DOHH2 (cell line): ENCODE measurements at regions not wholly inside any gene's neighbourhood (a gene's known extent, or its start where the extent isn't known, plus 50 kb on each side); places are given as distances from the start of the nearest gene placed in this dataset.

Experiments
- H3F3A ChIP-seq: fragments of 200-600 bp; sonication (generic), shearing (Covaris generic); 2 replicates; pipeline ENCODE4 v1.6.0; 2016; ENCODE audit warnings: antibody characterized with exemption, mild to moderate bottlenecking; ENCODE audit not compliant: control insufficient read depth, insufficient read depth
- H3K27ac ChIP-seq: fragments of 200-600 bp; sonication (generic); 2 replicates; pipeline ENCODE4 v1.5.1; 2014; ENCODE audit warnings: low read depth, mild to moderate bottlenecking, low read length, moderate library complexity
- H3K27me3 ChIP-seq: fragments of 200-600 bp; sonication (generic); 2 replicates; pipeline ENCODE4 v1.6.1; 2014; ENCODE audit warnings: mild to moderate bottlenecking, low read length, mixed read lengths; ENCODE audit not compliant: control insufficient read depth
- H3K36me3 ChIP-seq: fragments of 200-600 bp; sonication (generic); 2 replicates; pipeline ENCODE4 v1.6.1; 2014; ENCODE audit warnings: mild to moderate bottlenecking, low read length, moderate library complexity, mixed read lengths; ENCODE audit not compliant: control insufficient read depth
- H3K4me1 ChIP-seq: fragments of 200-600 bp; sonication (generic); 2 replicates; pipeline ENCODE4 v1.6.1; 2014; ENCODE audit warnings: mild to moderate bottlenecking, low read length, mixed read lengths; ENCODE audit not compliant: control insufficient read depth
- H3K4me2 ChIP-seq: fragments of 200-600 bp; sonication (generic); 2 replicates; pipeline ENCODE4 v1.6.0; 2014; ENCODE audit warnings: mild to moderate bottlenecking, low read length, moderate library complexity
- H3K4me3 ChIP-seq: fragments of 200-600 bp; sonication (generic); 2 replicates; pipeline ENCODE4 v1.5.1; 2014; ENCODE audit warnings: mild to moderate bottlenecking, low read length, mixed read lengths
- H3K79me2 ChIP-seq: fragments of 200-600 bp; sonication (generic); 2 replicates; pipeline ENCODE4 v1.6.1; 2014; ENCODE audit warnings: mild to moderate bottlenecking, low read length, mixed read lengths; ENCODE audit not compliant: control insufficient read depth
- H3K9me2 ChIP-seq: fragments of 200-600 bp; sonication (generic); replicated peaks from 2 replicates; pipeline ENCODE4 v1.6.1; 2014; ENCODE audit warnings: mild to moderate bottlenecking, low read length, mixed read lengths; ENCODE audit not compliant: control insufficient read depth
- H3K9me3 ChIP-seq: fragments of 200-600 bp; sonication (generic); 2 replicates; pipeline ENCODE4 v1.6.1; 2014; ENCODE audit warnings: antibody characterized with exemption, low read length, mixed read lengths; ENCODE audit not compliant: control insufficient read depth, insufficient read depth
- H4K20me1 ChIP-seq: fragments of 200-600 bp; sonication (generic); 2 replicates; pipeline ENCODE4 v1.6.0; 2014; ENCODE audit warnings: low read depth, mild to moderate bottlenecking, antibody characterized with exemption, low read length, moderate library complexity; ENCODE audit not compliant: control insufficient read depth, insufficient read depth
- EZH2phosphoT487 ChIP-seq: fragments of 200-600 bp; sonication (generic); IDR thresholded peaks from 2 replicates; pipeline ENCODE4 v1.6.1; 2017; ENCODE audit warnings: borderline replicate concordance, mild to moderate bottlenecking, antibody characterized with exemption, low read length, moderate library complexity, mixed read lengths
- TF ChIP-seq, protein P1 (sequence below): fragments of 200-600 bp; sonication (generic); IDR thresholded peaks from one replicate; pipeline ENCODE4 v1.5.1; 2014; ENCODE audit warnings: antibody characterized with exemption, mild to moderate bottlenecking, low read depth, low read length; ENCODE audit not compliant: poor library complexity, severe bottlenecking

DNA sequence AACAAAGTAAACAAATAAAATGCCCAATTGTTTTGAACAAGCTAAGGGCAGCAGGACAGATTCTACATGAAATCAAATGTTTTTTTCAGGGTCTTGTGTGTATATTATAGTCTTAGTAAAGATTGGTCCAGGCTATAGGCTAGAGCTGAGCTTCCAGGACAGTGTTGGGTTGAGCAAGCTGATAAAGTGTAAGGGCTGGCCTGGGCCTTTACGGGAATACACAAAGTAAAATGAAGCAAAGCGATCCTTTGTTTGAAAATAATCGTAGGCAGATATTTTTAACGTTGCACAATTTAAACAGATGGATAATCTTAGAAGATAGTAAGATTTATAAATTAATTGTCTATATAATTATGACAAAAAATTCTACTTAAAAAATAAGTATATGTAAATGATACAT, 1204.6 kb downstream of the OTOL1 start:
- no peak for TF ChIP-seq EZH2phosphoT487
- TF ChIP-seq, protein P1, sequence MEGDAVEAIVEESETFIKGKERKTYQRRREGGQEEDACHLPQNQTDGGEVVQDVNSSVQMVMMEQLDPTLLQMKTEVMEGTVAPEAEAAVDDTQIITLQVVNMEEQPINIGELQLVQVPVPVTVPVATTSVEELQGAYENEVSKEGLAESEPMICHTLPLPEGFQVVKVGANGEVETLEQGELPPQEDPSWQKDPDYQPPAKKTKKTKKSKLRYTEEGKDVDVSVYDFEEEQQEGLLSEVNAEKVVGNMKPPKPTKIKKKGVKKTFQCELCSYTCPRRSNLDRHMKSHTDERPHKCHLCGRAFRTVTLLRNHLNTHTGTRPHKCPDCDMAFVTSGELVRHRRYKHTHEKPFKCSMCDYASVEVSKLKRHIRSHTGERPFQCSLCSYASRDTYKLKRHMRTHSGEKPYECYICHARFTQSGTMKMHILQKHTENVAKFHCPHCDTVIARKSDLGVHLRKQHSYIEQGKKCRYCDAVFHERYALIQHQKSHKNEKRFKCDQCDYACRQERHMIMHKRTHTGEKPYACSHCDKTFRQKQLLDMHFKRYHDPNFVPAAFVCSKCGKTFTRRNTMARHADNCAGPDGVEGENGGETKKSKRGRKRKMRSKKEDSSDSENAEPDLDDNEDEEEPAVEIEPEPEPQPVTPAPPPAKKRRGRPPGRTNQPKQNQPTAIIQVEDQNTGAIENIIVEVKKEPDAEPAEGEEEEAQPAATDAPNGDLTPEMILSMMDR = no peak
- Histone ChIP-seq H3K27ac (no peak overlapping the region), H3K4me2 (no peak overlapping the region), H4K20me1 (no peaks in the 10 kb centered on the region), H3K9me2 (no peaks in the 10 kb centered on the region), H3K27me3 (no peaks in the 10 kb centered on the region), H3K4me3 (no peak overlapping the region), H3K79me2 (no peaks in the 10 kb centered on the region), H3K36me3 (no peaks in the 10 kb centered on the region), H3F3A (no peaks in the 10 kb centered on the region), H3K9me3 (no peaks in the 10 kb centered on the region; the same call in 1 of the 2 replicates), H3K4me1 (no peaks in the 10 kb centered on the region)

DNA sequence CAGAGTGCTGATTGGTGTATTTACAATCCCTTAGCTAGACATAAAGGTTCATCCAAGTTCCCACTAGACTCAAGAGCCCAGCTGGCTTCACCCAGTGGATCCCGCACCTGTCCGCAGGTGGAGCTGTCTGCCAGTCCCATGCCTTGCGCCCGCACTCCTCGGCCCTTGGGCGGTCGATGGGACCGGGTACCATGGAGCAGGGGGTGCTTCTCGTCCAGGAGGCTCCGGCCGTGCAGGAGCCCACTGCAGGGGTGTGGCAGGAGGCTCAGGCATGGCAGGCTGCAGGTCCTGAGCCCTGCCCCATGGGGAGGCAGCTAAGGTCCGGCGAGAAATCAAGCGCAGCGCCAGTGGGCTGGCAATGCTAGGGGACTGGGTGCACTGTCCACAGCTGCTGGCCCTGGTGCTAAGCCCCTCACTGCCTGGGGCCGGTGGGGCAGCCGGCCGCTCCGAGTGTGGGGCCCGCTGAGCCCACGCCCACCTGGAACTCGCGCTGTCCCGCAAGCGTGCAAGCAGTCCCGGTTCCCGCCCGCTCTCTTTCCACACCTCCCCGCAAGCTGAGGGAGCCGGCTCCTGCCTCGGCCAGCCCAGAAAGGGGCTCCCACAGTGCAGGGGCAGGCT, 1206.3 kb downstream of the OTOL1 start:
- H3K4me3 ChIP-seq = no peak overlapping the region
- H3K36me3 ChIP-seq = no peaks in the 10 kb centered on the region
- H3K79me2 ChIP-seq = no peaks in the 10 kb centered on the region
- H3K4me2 ChIP-seq = no peak overlapping the region
- H3K27ac ChIP-seq = no peak overlapping the region
- no peaks in the 10 kb centered on the region for H3K27me3 ChIP-seq
- no peak for TF ChIP-seq EZH2phosphoT487
- TF ChIP-seq, protein P1 = no peak
- H3K9me3 ChIP-seq = no peaks in the 10 kb centered on the region; the same call in 1 of the 2 replicates
- H3F3A ChIP-seq = no peaks in the 10 kb centered on the region
- H4K20me1 ChIP-seq = no peaks in the 10 kb centered on the region
- no peaks in the 10 kb centered on the region for H3K9me2 ChIP-seq
- no peaks in the 10 kb centered on the region for H3K4me1 ChIP-seq

DNA sequence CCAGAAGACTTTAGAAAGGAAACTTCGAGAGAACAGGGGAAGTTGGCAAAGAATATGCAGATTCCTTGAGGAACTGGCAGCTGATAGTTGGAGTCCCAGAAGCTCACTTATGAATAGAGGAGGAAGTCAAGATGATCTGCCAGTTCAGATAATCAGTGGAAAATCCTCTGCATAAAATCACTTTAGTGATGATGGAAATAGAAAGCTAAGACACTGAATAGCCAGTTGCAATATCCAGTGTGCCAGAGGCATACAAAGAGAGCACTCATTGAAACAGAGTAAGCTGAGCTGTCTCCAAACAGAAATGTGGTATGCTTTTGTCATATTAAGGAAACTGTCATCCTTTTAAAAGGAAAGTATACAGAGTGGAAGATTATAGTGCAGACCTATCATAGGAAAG, 1207.6 kb downstream of the OTOL1 start:
- no peak for TF ChIP-seq EZH2phosphoT487
- TF ChIP-seq, protein P1 = no peak
- Histone ChIP-seq H3K36me3 (no peaks in the 10 kb centered on the region), H3K4me3 (no peak overlapping the region), H3K79me2 (no peaks in the 10 kb centered on the region), H3K9me3 (no peaks in the 10 kb centered on the region; the same call in 1 of the 2 replicates), H3K9me2 (no peaks in the 10 kb centered on the region), H3K4me1 (no peaks in the 10 kb centered on the region), H3F3A (no peaks in the 10 kb centered on the region), H4K20me1 (no peaks in the 10 kb centered on the region), H3K27me3 (no peaks in the 10 kb centered on the region), H3K4me2 (no peak overlapping the region), H3K27ac (no peak overlapping the region)
